ENCODE measurements at regions not wholly inside any gene's neighbourhood (a gene's known extent, or its start where the extent isn't known, plus 50 kb on each side); places are given as distances from the start of the nearest gene placed in this dataset.
A peak's percentile ranks its signal among the peaks of the same experiment; 100 is the strongest.

- DNase-seq (ENCODE audit: low spot score), result no peak
Observed at GRCh38 chr4:152112887-152113286, 352.1 kb upstream of the GATB start.

GRCh38 chr4:152112190-152112589, 351.4 kb upstream of the GATB start:
- DNase-seq (ENCODE audit: low spot score), result no peak

GRCh38 chr4:152110780-152111179, 350.0 kb upstream of the GATB start:
- DNase-seq (ENCODE audit: low spot score), result no peak

GRCh38 chr4:152109531-152110509, 349.0 kb upstream of the GATB start:
- DNase-seq (ENCODE audit: low spot score), result no peak

GRCh38 chr4:152107736-152108500, 347.1 kb upstream of the GATB start:
- no peak for DNase-seq (ENCODE audit: low spot score)

GRCh38 chr4:152106781-152107321, 346.0 kb upstream of the GATB start:
- DNase-seq (ENCODE audit: low spot score), result peak; percentile 86

GRCh38 chr4:152106113-152106763, 345.4 kb upstream of the GATB start:
- peak; percentile 98 for DNase-seq (ENCODE audit: low spot score)

- no peak for DNase-seq (ENCODE audit: low spot score)
Observed at GRCh38 chr4:152104901-152105357, 344.1 kb upstream of the GATB start.

- no peak for DNase-seq (ENCODE audit: low spot score)
Observed at GRCh38 chr4:152104356-152104755, 343.5 kb upstream of the GATB start.

- DNase-seq (ENCODE audit: low spot score), result no peak
Observed at GRCh38 chr4:152103181-152103901, 342.5 kb upstream of the GATB start.

- no peak for DNase-seq (ENCODE audit: low spot score)
Observed at GRCh38 chr4:152102436-152103000, 341.7 kb upstream of the GATB start.

- peak; percentile 76 for DNase-seq (ENCODE audit: low spot score)
Observed at GRCh38 chr4:152101556-152102435, 341.0 kb upstream of the GATB start.

GRCh38 chr4:152100379-152101201, 339.8 kb upstream of the GATB start:
- DNase-seq (ENCODE audit: low spot score), result peak; percentile 61

GRCh38 chr4:152099981-152100378, 339.2 kb upstream of the GATB start:
- no peak for DNase-seq (ENCODE audit: low spot score)

GRCh38 chr4:152099555-152099954, 338.7 kb upstream of the GATB start:
- DNase-seq (ENCODE audit: low spot score), result no peak

- DNase-seq (ENCODE audit: low spot score), result no peak
Observed at GRCh38 chr4:152099061-152099425, 338.2 kb upstream of the GATB start.

- DNase-seq (ENCODE audit: low spot score), result no peak
Observed at GRCh38 chr4:152098365-152099060, 337.7 kb upstream of the GATB start.

- DNase-seq (ENCODE audit: low spot score), result no peak
Observed at GRCh38 chr4:152097371-152097770, 336.6 kb upstream of the GATB start.

- DNase-seq (ENCODE audit: low spot score), result peak; percentile 67
Observed at GRCh38 chr4:152095701-152096070, 334.9 kb upstream of the GATB start.
